ENCODE measurements at regions not wholly inside any gene's neighbourhood (a gene's known extent, or its start where the extent isn't known, plus 50 kb on each side); places are given as distances from the start of the nearest gene placed in this dataset.

- TF ChIP-seq EP300 (IDR thresholded peaks at IDR 0.05; ENCODE audit: borderline replicate concordance): no peak
- TF ChIP-seq FOXM1 (IDR thresholded peaks at IDR 0.05; ENCODE audit: borderline replicate concordance, low read depth): no peak
- TF ChIP-seq, protein P1, sequence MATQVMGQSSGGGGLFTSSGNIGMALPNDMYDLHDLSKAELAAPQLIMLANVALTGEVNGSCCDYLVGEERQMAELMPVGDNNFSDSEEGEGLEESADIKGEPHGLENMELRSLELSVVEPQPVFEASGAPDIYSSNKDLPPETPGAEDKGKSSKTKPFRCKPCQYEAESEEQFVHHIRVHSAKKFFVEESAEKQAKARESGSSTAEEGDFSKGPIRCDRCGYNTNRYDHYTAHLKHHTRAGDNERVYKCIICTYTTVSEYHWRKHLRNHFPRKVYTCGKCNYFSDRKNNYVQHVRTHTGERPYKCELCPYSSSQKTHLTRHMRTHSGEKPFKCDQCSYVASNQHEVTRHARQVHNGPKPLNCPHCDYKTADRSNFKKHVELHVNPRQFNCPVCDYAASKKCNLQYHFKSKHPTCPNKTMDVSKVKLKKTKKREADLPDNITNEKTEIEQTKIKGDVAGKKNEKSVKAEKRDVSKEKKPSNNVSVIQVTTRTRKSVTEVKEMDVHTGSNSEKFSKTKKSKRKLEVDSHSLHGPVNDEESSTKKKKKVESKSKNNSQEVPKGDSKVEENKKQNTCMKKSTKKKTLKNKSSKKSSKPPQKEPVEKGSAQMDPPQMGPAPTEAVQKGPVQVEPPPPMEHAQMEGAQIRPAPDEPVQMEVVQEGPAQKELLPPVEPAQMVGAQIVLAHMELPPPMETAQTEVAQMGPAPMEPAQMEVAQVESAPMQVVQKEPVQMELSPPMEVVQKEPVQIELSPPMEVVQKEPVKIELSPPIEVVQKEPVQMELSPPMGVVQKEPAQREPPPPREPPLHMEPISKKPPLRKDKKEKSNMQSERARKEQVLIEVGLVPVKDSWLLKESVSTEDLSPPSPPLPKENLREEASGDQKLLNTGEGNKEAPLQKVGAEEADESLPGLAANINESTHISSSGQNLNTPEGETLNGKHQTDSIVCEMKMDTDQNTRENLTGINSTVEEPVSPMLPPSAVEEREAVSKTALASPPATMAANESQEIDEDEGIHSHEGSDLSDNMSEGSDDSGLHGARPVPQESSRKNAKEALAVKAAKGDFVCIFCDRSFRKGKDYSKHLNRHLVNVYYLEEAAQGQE (IDR thresholded peaks at IDR 0.05; ENCODE audit: low read depth): no peak
- TF ChIP-seq RAD21 (IDR thresholded peaks at IDR 0.05; ENCODE audit: low read depth): no peak
Observed at GRCh38 chr5:28967848-28968247, 1929.5 kb upstream of the CDH9 start.

All from Ishikawa (cell line).